ENCODE measurements at regions not wholly inside any gene's neighbourhood (a gene's known extent, or its start where the extent isn't known, plus 50 kb on each side); places are given as distances from the start of the nearest gene placed in this dataset.
"Not testable (repeated sequence)": the region's sequence is repeated elsewhere in the genome, so short reads cannot be mapped to it uniquely, and the experiment has no call there.

DNA sequence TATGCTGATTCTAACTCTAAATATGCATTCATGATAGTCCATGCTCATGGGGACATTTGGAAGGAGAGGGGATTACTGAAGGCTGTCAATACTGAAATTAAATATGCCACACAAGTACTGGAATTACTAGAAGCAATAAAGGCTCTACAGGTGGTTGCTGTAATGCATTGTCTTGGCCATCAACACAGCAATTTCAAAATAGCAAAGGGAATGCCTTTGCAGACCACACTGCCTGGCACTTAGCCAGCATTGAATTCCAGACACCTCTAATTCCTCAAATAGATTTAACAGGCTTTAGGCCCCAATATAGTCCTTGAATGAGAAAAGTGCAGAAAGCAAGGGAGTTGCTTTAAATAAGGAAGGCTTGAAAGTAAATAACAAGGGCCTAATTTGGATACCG lies 115.8 kb upstream of the PLCL2 start:
- Mint-ChIP-seq H3K4me3 (no peak overlapping the region), H3K27ac (ENCODE audit: unreplicated experiment) (no peak overlapping the region), H3K9me3 (no peaks in the 10 kb centered on the region), H3K27me3 (ENCODE audit: low read depth) (no peaks in the 10 kb centered on the region), H3K4me1 (no peaks in the 10 kb centered on the region), H3K36me3 (ENCODE audit: low read depth) (no peaks in the 10 kb centered on the region)
- no peak for DNase-seq (ENCODE audit: low read depth, low spot score)
- TF ChIP-seq, protein P1, sequence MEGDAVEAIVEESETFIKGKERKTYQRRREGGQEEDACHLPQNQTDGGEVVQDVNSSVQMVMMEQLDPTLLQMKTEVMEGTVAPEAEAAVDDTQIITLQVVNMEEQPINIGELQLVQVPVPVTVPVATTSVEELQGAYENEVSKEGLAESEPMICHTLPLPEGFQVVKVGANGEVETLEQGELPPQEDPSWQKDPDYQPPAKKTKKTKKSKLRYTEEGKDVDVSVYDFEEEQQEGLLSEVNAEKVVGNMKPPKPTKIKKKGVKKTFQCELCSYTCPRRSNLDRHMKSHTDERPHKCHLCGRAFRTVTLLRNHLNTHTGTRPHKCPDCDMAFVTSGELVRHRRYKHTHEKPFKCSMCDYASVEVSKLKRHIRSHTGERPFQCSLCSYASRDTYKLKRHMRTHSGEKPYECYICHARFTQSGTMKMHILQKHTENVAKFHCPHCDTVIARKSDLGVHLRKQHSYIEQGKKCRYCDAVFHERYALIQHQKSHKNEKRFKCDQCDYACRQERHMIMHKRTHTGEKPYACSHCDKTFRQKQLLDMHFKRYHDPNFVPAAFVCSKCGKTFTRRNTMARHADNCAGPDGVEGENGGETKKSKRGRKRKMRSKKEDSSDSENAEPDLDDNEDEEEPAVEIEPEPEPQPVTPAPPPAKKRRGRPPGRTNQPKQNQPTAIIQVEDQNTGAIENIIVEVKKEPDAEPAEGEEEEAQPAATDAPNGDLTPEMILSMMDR (conservative IDR thresholded peaks at IDR 0.05) = no peak

DNA sequence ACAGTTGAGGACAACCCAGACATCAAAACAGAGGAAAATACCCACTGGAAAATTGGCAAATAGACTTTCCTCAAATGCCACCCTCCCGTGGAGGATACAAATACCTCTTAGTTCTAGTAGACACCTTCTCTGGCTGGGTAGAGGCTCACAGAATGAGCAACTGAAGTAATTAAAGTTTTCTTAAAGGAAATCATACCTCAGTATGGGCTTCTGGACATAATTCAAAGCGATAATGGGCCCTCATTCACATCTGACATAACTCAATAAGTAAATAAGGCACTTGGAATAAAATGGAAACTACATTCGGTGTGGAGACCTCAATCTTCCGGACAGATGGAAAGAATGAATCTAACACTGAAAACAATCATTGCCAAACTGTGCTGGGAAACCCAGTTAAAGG lies 115.2 kb upstream of the PLCL2 start:
- H3K27ac Mint-ChIP-seq (ENCODE audit: unreplicated experiment) = no peak overlapping the region
- no peaks in the 10 kb centered on the region for H3K4me1 Mint-ChIP-seq
- DNase-seq (ENCODE audit: low read depth, low spot score) = no peak
- TF ChIP-seq, protein P1 (conservative IDR thresholded peaks at IDR 0.05) = no peak
- no peaks in the 10 kb centered on the region for H3K27me3 Mint-ChIP-seq (ENCODE audit: low read depth)
- H3K36me3 Mint-ChIP-seq (ENCODE audit: low read depth) = no peaks in the 10 kb centered on the region
- H3K9me3 Mint-ChIP-seq = no peaks in the 10 kb centered on the region
- no peak overlapping the region for H3K4me3 Mint-ChIP-seq

DNA sequence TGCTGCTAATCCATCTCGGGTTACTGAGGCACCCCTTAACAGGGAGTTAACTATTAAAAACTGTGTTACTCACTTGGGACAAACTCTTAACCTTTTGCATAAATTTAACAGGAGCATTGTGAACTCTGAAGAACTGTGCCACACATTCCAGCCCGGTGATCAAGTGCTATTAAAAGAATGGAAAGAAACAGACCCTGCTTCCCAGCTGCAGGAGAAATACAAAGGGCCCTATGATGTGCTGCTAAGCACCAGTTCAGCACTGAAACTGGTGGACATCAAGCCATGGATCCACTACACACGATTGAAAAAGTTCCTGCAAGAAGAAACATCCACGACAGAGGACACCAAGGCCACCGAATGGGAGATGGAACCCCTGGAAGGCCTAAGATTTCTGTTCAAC lies 114.7 kb upstream of the PLCL2 start:
- TF ChIP-seq, protein P1 (conservative IDR thresholded peaks at IDR 0.05) = no peak
- H3K27me3 Mint-ChIP-seq (ENCODE audit: low read depth) = no peaks in the 10 kb centered on the region
- no peak for DNase-seq (ENCODE audit: low read depth, low spot score)
- no peaks in the 10 kb centered on the region for H3K36me3 Mint-ChIP-seq (ENCODE audit: low read depth)
- peaks cover 2% of the 10 kb centered on the region for H3K9me3 Mint-ChIP-seq
- H3K4me1 Mint-ChIP-seq = no peaks in the 10 kb centered on the region
- H3K27ac Mint-ChIP-seq (ENCODE audit: unreplicated experiment) = no peak overlapping the region
- no peak overlapping the region for H3K4me3 Mint-ChIP-seq

DNA sequence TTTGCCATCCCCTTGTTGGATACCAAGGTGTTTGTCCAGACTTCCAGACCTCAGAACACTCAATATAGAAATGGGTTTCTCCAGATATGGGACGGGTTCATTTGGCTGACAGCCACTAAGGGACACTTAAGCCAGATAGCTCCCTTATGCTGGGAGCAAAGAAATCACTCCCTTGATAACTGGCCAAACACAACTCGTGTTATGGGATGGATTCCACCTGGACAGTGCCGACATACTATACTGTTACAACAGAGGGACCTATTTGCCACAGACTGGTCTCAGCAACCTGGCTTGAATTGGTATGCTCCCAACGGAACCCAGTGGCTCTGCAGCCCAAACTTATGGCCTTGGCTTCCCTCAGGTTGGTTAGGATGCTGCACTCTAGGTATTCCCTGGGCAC lies 114.0 kb upstream of the PLCL2 start:
- Mint-ChIP-seq H3K27me3 (ENCODE audit: low read depth) (no peaks in the 10 kb centered on the region), H3K4me3 (no peak overlapping the region), H3K27ac (ENCODE audit: unreplicated experiment) (no peak overlapping the region), H3K9me3 (peaks cover 2% of the 10 kb centered on the region), H3K4me1 (no peaks in the 10 kb centered on the region), H3K36me3 (ENCODE audit: low read depth) (no peaks in the 10 kb centered on the region)
- TF ChIP-seq, protein P1 (conservative IDR thresholded peaks at IDR 0.05) = no peak
- no peak for DNase-seq (ENCODE audit: low read depth, low spot score)

DNA sequence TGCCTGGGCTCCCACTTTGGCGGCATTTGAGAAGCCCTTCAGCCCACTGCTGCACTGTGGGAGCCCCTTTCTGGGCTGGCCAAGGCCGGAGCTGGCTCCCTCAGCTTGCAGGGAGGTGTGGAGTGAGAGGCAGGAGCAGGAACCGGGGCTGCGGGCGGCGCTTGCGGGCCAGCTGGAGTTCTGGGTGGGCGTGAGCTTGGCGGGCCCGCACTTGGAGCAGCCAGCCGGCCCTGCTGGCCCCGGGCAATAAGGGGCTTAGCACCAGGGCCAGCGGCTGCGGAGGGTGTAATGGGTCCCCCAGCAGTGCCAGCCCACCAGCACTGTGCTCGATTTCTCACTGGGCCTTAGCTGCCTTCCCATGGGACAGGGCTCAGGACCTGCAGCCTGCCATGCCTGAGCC lies 111.2 kb upstream of the PLCL2 start:
- not testable (repeated sequence) for H3K27ac Mint-ChIP-seq (ENCODE audit: unreplicated experiment); H3K36me3 Mint-ChIP-seq (ENCODE audit: low read depth); H3K27me3 Mint-ChIP-seq (ENCODE audit: low read depth); H3K4me1 Mint-ChIP-seq; DNase-seq (ENCODE audit: low read depth, low spot score); H3K9me3 Mint-ChIP-seq; H3K4me3 Mint-ChIP-seq

DNA sequence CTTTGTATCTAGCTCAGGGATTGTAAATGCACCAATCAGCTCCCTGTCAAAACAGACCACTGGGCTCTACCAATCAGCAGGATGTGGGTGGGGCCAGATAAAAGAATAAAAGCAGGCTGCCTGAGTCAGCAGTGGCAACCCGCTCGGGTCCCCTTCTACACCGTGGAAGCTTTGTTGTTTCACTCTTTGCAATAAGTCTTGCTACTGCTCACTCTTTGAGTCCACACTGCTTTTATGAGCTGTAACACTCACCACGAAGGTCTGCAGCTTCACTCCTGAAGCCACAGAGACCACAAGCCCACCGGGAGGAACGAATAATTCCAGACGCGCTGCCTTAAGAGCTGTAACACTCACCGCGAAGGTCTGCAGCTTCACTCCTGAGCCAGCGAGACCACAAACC lies 110.2 kb upstream of the PLCL2 start:
- not testable (repeated sequence) for H3K27ac Mint-ChIP-seq (ENCODE audit: unreplicated experiment); H3K9me3 Mint-ChIP-seq; H3K36me3 Mint-ChIP-seq (ENCODE audit: low read depth); H3K27me3 Mint-ChIP-seq (ENCODE audit: low read depth); DNase-seq (ENCODE audit: low read depth, low spot score); H3K4me1 Mint-ChIP-seq; H3K4me3 Mint-ChIP-seq

DNA sequence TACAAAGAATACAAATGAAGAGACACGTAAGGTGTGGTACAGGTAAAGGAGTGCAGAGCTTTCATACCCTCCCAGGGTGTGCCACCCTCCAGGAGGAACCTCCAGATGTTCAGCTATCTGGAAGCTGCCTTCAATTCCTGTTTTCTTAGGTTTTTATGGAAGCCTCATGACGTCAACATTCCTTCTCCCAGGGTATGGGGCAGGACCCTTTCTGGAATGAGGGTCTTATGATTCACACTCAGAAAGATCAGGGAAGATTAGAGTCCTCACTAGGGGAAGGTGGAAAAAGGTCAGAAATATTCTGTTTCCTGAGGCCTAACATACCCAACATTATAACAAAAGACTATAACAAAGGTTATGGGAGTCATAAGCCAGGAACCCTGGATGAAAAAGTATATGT lies 99.8 kb upstream of the PLCL2 start:
- no peaks in the 10 kb centered on the region for H3K27me3 Mint-ChIP-seq (ENCODE audit: low read depth)
- no peak for DNase-seq (ENCODE audit: low read depth, low spot score)

More for the DNA sequence above, 99.8 kb upstream of the PLCL2 start:
- H3K9me3 Mint-ChIP-seq = peaks cover 2% of the 10 kb centered on the region
- H3K27ac Mint-ChIP-seq (ENCODE audit: unreplicated experiment) = no peak overlapping the region
- H3K36me3 Mint-ChIP-seq (ENCODE audit: low read depth) = peaks cover 2% of the 10 kb centered on the region
- TF ChIP-seq, protein P1 (conservative IDR thresholded peaks at IDR 0.05) = no peak
- H3K4me3 Mint-ChIP-seq = no peak overlapping the region
- no peaks in the 10 kb centered on the region for H3K4me1 Mint-ChIP-seq

Data from neural crest cell (in vitro differentiated cells).